ENCODE measurements at regions not wholly inside any gene's neighbourhood (a gene's known extent, or its start where the extent isn't known, plus 50 kb on each side); places are given as distances from the start of the nearest gene placed in this dataset.

DNA sequence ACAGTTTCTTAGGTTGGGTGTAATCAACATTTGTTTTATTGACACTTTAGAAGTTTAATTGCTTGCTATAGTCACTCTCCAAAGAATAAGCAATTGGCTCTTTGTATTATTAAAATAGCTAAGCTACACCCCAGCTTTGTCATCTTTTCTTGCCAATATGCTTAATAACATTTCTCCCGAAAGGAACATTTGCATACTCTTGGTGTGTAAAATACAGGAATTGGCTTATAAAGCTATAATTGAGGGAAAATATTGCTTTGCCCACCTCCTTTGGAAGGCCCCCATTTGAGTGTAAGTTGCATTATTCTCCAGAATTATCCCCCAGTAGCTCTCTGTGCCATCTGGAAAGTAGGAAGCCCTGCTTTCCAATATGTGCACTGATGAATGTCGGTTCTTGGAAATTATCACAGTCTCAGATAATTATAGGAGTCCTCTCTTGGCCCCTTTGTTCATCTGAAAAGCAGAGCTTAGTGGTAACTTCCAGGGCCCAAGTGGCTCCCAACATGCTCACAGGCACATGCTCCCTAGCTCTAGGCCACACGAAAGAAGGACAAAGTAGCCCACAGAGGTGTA, 92.4 kb upstream of the B3GAT2 start:
- Histone ChIP-seq H3K4me3 (no peak overlapping the region), H3K27ac (no peak overlapping the region), H3K9me3 (no peaks in the 10 kb centered on the region), H3K4me1 (no peaks in the 10 kb centered on the region), H3K36me3 (no peaks in the 10 kb centered on the region), H3K27me3 (no peaks in the 10 kb centered on the region)
- no peak for DNase-seq (ENCODE audit: low spot score in 2 of 2)
- TF ChIP-seq POLR2A (IDR thresholded peaks at IDR 0.05) = no peak
- TF ChIP-seq POLR2AphosphoS5 (IDR thresholded peaks at IDR 0.05) = no peak
- intact Hi-C loops (cut with DNase I; ENCODE audit: low total_unique reads) = no loop called here

DNA sequence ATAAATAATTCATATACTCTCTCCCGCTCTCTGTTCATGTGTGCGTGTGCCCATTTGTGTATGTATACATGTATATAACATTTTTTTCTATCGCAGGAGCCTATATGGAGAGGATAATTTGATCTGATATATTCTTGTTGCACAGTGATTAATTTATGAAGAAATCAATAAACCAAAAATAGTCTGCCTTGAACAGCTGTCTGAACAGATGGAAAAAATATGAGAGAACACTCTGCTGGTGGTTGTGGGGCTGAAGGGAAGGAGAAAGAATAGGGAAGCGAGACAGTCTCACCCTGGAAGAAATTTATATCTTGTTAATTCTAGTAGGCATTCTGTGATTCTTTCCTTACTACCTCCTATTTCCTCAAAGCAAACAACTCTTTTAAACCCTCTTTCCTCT, 96.6 kb upstream of the B3GAT2 start:
- no peak overlapping the region for H3K4me3 ChIP-seq
- H3K9me3 ChIP-seq = no peaks in the 10 kb centered on the region
- no peak overlapping the region for H3K27ac ChIP-seq
- no peaks in the 10 kb centered on the region for H3K36me3 ChIP-seq
- DNase-seq (ENCODE audit: low spot score in 2 of 2) = no peak
- H3K27me3 ChIP-seq = no peaks in the 10 kb centered on the region
- TF ChIP-seq POLR2AphosphoS5 (IDR thresholded peaks at IDR 0.05) (no peak), POLR2A (IDR thresholded peaks at IDR 0.05) (no peak)
- TF ChIP-seq, protein P1, sequence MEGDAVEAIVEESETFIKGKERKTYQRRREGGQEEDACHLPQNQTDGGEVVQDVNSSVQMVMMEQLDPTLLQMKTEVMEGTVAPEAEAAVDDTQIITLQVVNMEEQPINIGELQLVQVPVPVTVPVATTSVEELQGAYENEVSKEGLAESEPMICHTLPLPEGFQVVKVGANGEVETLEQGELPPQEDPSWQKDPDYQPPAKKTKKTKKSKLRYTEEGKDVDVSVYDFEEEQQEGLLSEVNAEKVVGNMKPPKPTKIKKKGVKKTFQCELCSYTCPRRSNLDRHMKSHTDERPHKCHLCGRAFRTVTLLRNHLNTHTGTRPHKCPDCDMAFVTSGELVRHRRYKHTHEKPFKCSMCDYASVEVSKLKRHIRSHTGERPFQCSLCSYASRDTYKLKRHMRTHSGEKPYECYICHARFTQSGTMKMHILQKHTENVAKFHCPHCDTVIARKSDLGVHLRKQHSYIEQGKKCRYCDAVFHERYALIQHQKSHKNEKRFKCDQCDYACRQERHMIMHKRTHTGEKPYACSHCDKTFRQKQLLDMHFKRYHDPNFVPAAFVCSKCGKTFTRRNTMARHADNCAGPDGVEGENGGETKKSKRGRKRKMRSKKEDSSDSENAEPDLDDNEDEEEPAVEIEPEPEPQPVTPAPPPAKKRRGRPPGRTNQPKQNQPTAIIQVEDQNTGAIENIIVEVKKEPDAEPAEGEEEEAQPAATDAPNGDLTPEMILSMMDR (IDR thresholded peaks at IDR 0.05) = no peak
- intact Hi-C loops (cut with DNase I; ENCODE audit: low total_unique reads) = no loop called here
- H3K4me1 ChIP-seq = no peaks in the 10 kb centered on the region

GRCh38 chr6:71056656-71057055, 99.8 kb upstream of the B3GAT2 start:
- intact Hi-C loops (cut with DNase I; ENCODE audit: low total_unique reads) = no loop called here
- no peaks in the 10 kb centered on the region for H3K36me3 ChIP-seq
- H3K27ac ChIP-seq = peak overlapping the region; percentile 46 to 66
- H3K4me3 ChIP-seq = no peak overlapping the region
- DNase-seq (ENCODE audit: low spot score in 2 of 2) = peak in 1 of 2 donors; percentile 26
- H3K9me3 ChIP-seq = no peaks in the 10 kb centered on the region
- TF ChIP-seq, protein P1 (IDR thresholded peaks at IDR 0.05) = no peak
- no peak for TF ChIP-seq POLR2AphosphoS5 (IDR thresholded peaks at IDR 0.05)
- no peak for TF ChIP-seq POLR2A (IDR thresholded peaks at IDR 0.05)
- H3K4me1 ChIP-seq = no peaks in the 10 kb centered on the region
- no peaks in the 10 kb centered on the region for H3K27me3 ChIP-seq

- intact Hi-C loops (cut with DNase I; ENCODE audit: low total_unique reads) = no loop called here
- H3K27ac ChIP-seq = no peak overlapping the region
- H3K4me3 ChIP-seq = no peak overlapping the region
- H3K27me3 ChIP-seq = no peaks in the 10 kb centered on the region
- H3K36me3 ChIP-seq = no peaks in the 10 kb centered on the region
- no peak for DNase-seq (ENCODE audit: low spot score in 2 of 2)
- no peaks in the 10 kb centered on the region for H3K9me3 ChIP-seq
- TF ChIP-seq POLR2A (IDR thresholded peaks at IDR 0.05) (no peak), POLR2AphosphoS5 (IDR thresholded peaks at IDR 0.05) (no peak)
- TF ChIP-seq, protein P1 (IDR thresholded peaks at IDR 0.05) = no peak
- H3K4me1 ChIP-seq = no peaks in the 10 kb centered on the region
Measured at GRCh38 chr6:71066153-71066552, 109.3 kb upstream of the B3GAT2 start.

GRCh38 chr6:71067816-71068215, 111.0 kb upstream of the B3GAT2 start:
- DNase-seq (ENCODE audit: low spot score in 2 of 2) = no peak
- Histone ChIP-seq H3K9me3 (no peaks in the 10 kb centered on the region), H3K27ac (no peak overlapping the region), H3K4me3 (no peak overlapping the region), H3K4me1 (no peaks in the 10 kb centered on the region), H3K27me3 (no peaks in the 10 kb centered on the region), H3K36me3 (no peaks in the 10 kb centered on the region)
- intact Hi-C loops (cut with DNase I; ENCODE audit: low total_unique reads) = no loop called here
- TF ChIP-seq POLR2A (IDR thresholded peaks at IDR 0.05) (no peak), POLR2AphosphoS5 (IDR thresholded peaks at IDR 0.05) (no peak)
- TF ChIP-seq, protein P1 (IDR thresholded peaks at IDR 0.05) = no peak

GRCh38 chr6:71072508-71072907, 115.6 kb upstream of the B3GAT2 start:
- H3K36me3 ChIP-seq = no peaks in the 10 kb centered on the region
- H3K4me1 ChIP-seq = no peaks in the 10 kb centered on the region
- H3K27ac ChIP-seq = no peak overlapping the region
- TF ChIP-seq, protein P1 (IDR thresholded peaks at IDR 0.05) = no peak
- no peak for TF ChIP-seq POLR2A (IDR thresholded peaks at IDR 0.05)
- no peak for TF ChIP-seq POLR2AphosphoS5 (IDR thresholded peaks at IDR 0.05)
- H3K27me3 ChIP-seq = no peaks in the 10 kb centered on the region
- H3K4me3 ChIP-seq = no peak overlapping the region
- no peak for DNase-seq (ENCODE audit: low spot score in 2 of 2)
- H3K9me3 ChIP-seq = peaks cover 0 to 9% of the 10 kb centered on the region in 2 donors
- intact Hi-C loops (cut with DNase I; ENCODE audit: low total_unique reads) = no loop called here

Data from breast epithelium (tissue), 4 donors.